AG04449 (cell line): ENCODE measurements at regions not wholly inside any gene's neighbourhood (a gene's known extent, or its start where the extent isn't known, plus 50 kb on each side); places are given as distances from the start of the nearest gene placed in this dataset.
"Not testable (repeated sequence)": the region's sequence is repeated elsewhere in the genome, so short reads cannot be mapped to it uniquely, and the experiment has no call there.

Experiments
- CTCF ChIA-PET: fragments of 350-600 bp; formaldehyde crosslinking; extraction: SDS; loops from one replicate; lab custom pipeline; 2021; ENCODE audit warnings: antibody characterized with exemption; lab: Yijun Ruan, JAX
- POLR2A ChIA-PET: fragments of 400-600, 350-600 bp; formaldehyde crosslinking; extraction: SDS; loops from one replicate; lab custom pipeline; 2020; ENCODE audit warnings: antibody characterized with exemption, inconsistent platforms; lab: Yijun Ruan, JAX
- DNase-seq: peaks from one replicate; pipeline ENCODE4 v3.0.0-alpha.2; 2010; ENCODE audit warnings: low read depth, low spot score
- H3K4me3 ChIP-seq: 2 replicates; pipeline ENCODE4 v1.5.1; 2011; ENCODE audit warnings: low read depth, mild to moderate bottlenecking, control low read depth, low read length
- TF ChIP-seq, protein P1 (sequence below): IDR thresholded peaks from one replicate; pipeline ENCODE4 v1.5.1; 2011; ENCODE audit warnings: mild to moderate bottlenecking, moderate library complexity, low read length, control low read depth, inconsistent platforms; ENCODE audit not compliant: insufficient read depth; ENCODE audit errors: missing control alignments

DNA sequence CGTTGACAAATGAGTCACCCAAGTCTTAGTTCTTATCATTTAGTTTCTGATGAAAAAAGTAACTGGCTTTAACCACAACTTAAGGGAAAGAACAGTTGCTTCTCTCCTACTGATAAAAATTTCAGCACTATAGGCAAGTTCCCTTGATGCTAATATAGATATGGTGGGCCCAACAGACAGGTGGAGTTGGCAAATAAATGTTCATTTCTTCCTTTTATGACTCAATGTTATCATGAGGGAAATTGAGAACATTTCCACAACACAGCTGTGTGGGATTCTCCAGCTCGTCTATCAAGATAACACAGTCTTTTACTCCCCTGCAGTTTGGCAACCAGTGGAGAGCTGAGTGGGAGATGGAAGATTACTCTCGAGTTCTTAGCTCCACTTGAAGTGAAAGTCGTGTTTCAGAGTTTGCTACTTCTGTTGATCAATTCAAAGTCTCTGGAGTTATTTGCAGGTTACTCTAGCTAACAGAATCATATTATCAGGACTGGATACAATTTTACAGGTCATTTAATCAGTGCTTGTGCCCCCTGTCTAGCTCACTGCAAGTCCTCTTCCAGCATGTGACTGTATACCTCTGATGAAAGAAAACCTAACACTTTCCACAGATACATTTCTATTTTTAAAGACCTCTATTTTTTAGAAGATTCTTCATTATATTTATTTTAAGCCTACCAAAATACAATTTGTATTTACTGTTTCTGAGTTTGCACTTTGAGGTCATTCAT, 270.6 kb upstream of the GK2 start:
- no peak overlapping the region for H3K4me3 ChIP-seq
- POLR2A ChIA-PET: no interaction called here

DNA sequence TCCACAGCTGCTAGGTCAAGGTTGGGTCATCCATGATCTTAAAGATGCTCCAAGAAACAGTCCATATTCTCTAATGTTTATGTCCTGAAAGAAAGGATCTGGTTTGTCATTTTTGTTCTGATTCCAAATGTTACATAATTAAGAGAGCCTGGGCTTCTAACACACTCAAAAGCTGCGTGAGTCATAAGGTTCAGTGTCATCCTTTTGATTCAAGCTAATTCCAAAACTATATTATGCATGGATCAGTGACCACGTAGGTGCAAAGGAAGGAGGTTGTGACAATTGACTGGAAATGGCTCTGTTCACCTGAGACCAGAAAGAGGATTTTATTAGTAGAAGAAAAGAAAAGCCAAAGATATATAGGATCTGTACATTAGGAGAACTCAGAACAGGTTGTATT, 268.7 kb upstream of the GK2 start:
- CTCF ChIA-PET: no interaction called here
- DNase-seq: no peak
- TF ChIP-seq, protein P1, sequence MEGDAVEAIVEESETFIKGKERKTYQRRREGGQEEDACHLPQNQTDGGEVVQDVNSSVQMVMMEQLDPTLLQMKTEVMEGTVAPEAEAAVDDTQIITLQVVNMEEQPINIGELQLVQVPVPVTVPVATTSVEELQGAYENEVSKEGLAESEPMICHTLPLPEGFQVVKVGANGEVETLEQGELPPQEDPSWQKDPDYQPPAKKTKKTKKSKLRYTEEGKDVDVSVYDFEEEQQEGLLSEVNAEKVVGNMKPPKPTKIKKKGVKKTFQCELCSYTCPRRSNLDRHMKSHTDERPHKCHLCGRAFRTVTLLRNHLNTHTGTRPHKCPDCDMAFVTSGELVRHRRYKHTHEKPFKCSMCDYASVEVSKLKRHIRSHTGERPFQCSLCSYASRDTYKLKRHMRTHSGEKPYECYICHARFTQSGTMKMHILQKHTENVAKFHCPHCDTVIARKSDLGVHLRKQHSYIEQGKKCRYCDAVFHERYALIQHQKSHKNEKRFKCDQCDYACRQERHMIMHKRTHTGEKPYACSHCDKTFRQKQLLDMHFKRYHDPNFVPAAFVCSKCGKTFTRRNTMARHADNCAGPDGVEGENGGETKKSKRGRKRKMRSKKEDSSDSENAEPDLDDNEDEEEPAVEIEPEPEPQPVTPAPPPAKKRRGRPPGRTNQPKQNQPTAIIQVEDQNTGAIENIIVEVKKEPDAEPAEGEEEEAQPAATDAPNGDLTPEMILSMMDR: no peak
- no peak overlapping the region for H3K4me3 ChIP-seq
- POLR2A ChIA-PET: no interaction called here

More for the DNA sequence above, 270.6 kb upstream of the GK2 start:
- no peak for DNase-seq
- CTCF ChIA-PET: no interaction called here
- TF ChIP-seq, protein P1: no peak

DNA sequence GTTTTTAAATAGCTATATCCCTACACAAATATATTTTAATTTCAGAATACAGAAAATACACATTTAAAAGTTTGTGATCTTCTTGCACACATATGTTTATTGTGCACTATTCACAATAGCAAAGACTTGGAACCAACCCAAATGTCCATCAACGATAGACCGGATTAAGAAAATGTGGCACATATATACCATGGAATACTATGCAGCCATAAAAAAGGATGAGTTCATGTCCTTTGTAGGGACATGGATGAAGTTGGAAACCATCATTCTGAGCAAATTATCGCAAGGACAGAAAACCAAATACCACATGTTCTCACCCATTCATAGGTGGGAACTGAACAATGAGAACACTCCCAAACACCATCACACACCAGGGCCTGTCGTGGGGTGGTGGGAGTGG, 266.9 kb upstream of the GK2 start:
- POLR2A ChIA-PET, H3K4me3 ChIP-seq, DNase-seq, CTCF ChIA-PET: not testable (repeated sequence)

DNA sequence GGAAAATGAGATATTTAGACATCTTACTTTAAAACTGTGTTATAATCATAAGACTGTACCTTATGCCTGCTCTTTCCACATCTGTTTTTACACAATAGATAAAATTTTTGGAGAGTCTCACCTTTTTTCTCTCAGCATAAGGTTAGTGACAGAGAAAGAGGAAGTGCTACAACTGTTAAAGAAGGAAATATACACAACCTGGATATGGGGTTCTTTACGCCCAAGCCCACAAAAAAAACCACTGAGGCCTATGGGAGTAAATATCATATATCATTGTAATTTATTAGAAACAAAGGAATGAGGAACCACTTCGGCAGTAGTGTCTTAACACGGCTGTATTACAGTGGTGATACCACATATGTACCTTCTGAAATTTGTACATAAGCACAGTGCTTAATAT, 265.9 kb upstream of the GK2 start:
- no peak overlapping the region for H3K4me3 ChIP-seq
- ChIA-PET POLR2A (no interaction called here), CTCF (no interaction called here)
- DNase-seq: no peak
- TF ChIP-seq, protein P1: no peak

DNA sequence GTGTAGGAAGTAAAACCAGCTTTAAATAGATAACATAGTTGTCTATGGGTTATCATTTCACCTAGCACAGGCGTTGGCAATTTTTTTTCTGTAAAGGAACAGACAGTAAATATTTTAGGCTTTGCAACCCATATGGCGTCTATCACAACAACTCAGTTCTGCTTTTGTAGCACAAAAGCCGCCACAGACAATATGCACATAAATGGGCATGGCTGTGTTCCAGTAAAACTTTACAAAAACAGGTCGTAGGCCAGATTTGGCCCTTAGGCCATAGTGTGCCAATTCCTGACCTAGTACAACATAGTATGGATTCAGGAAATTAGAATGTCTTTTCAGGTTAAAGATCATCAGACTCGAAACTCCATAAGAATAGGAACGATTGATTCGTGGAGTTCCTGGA, 265.3 kb upstream of the GK2 start:
- ChIA-PET CTCF (no interaction called here), POLR2A (no interaction called here)
- TF ChIP-seq, protein P1: no peak
- H3K4me3 ChIP-seq: no peak overlapping the region
- no peak for DNase-seq

DNA sequence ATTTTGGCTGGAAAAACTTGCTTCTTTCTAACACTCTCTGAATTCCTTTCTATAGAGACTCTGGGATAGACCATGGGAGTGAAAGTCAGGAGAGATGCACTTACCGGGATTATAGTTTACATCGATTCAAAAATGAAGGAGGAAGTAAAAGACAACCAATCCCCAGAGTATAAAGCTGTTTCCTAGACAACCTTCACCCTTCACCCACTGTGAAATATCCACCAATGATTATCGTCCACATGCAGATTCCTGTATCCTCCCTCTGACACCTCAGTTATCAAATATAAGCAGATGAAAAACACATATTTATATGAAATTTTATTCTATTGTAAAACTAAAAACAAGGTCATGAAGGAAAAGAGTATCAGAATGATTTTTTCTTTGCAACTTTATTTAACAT, 258.8 kb upstream of the GK2 start:
- ChIA-PET CTCF (no interaction called here), POLR2A (no interaction called here)
- DNase-seq: no peak
- TF ChIP-seq, protein P1: no peak
- no peak overlapping the region for H3K4me3 ChIP-seq

DNA sequence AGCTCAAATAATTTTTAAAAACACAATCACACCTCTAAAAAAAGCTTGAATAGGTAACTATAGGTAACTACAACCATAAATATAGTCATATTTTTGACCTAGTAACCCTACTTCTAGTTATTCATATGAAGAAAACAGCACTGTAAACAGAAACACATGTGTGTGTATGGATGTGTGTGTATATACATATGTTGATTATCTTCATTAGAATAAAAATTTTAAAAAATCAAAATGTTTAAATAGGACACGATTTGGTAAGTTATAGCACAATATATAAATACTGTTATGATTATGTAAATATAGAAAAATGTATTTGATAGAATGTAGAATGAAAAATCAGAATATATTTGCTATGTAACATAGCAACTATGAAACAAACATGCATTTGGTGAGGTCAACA, 258.1 kb upstream of the GK2 start:
- ChIA-PET CTCF (no interaction called here), POLR2A (no interaction called here)
- no peak for DNase-seq
- no peak overlapping the region for H3K4me3 ChIP-seq
- TF ChIP-seq, protein P1: no peak
